HG03135 (cell line): ENCODE measurements at regions not wholly inside any gene's neighbourhood (a gene's known extent, or its start where the extent isn't known, plus 50 kb on each side); places are given as distances from the start of the nearest gene placed in this dataset.
"Not testable (repeated sequence)": the region's sequence is repeated elsewhere in the genome, so short reads cannot be mapped to it uniquely, and the experiment has no call there.

Experiments used
- ATAC-seq: cut with Tn5 transposase; IDR thresholded peaks from one replicate; pipeline ENCODE4 v1.9.1; 2021; ENCODE audit warnings: mild to moderate bottlenecking, moderate library complexity; ENCODE audit not compliant: unreplicated experiment

GRCh38 chr4:17246656-17247055 lies 265.2 kb downstream of the QDPR start:
- no peak for ATAC-seq

- no peak for ATAC-seq
Observed at GRCh38 chr4:17241835-17242234, 270.1 kb downstream of the QDPR start.

GRCh38 chr4:17238633-17239032 lies 273.3 kb downstream of the QDPR start:
- no peak for ATAC-seq

GRCh38 chr4:17236686-17237085 lies 275.2 kb downstream of the QDPR start:
- no peak for ATAC-seq

GRCh38 chr4:17234678-17235077 lies 277.2 kb downstream of the QDPR start:
- ATAC-seq: no peak

GRCh38 chr4:17232566-17233253 lies 279.2 kb downstream of the QDPR start:
- no peak for ATAC-seq

- ATAC-seq: not testable (repeated sequence)
Observed at GRCh38 chr4:17231880-17232475, 279.9 kb downstream of the QDPR start.

- no peak for ATAC-seq
Observed at GRCh38 chr4:17230727-17231126, 281.2 kb downstream of the QDPR start.

GRCh38 chr4:17220816-17221215 lies 291.1 kb downstream of the QDPR start:
- no peak for ATAC-seq

GRCh38 chr4:17218786-17219185 lies 293.1 kb downstream of the QDPR start:
- no peak for ATAC-seq

GRCh38 chr4:17206829-17207801 lies 304.8 kb downstream of the QDPR start:
- ATAC-seq: no peak

GRCh38 chr4:17204908-17205307 lies 306.5 kb upstream of the LDB2 start:
- ATAC-seq: no peak

- ATAC-seq: no peak
Observed at GRCh38 chr4:17203797-17204196, 305.4 kb upstream of the LDB2 start.

- no peak for ATAC-seq
Observed at GRCh38 chr4:17197070-17197469, 298.6 kb upstream of the LDB2 start.

GRCh38 chr4:17195461-17196275 lies 297.2 kb upstream of the LDB2 start:
- no peak for ATAC-seq

- ATAC-seq: no peak
Observed at GRCh38 chr4:17194586-17194985, 296.1 kb upstream of the LDB2 start.

- no peak for ATAC-seq
Observed at GRCh38 chr4:17189759-17190158, 291.3 kb upstream of the LDB2 start.

- no peak for ATAC-seq
Observed at GRCh38 chr4:17189401-17189720, 290.9 kb upstream of the LDB2 start.

- no peak for ATAC-seq
Observed at GRCh38 chr4:17188547-17189400, 290.3 kb upstream of the LDB2 start.

- no peak for ATAC-seq
Observed at GRCh38 chr4:17188125-17188524, 289.7 kb upstream of the LDB2 start.
